Cardiac fibroblast (primary cell): ENCODE measurements at regions not wholly inside any gene's neighbourhood (a gene's known extent, or its start where the extent isn't known, plus 50 kb on each side); places are given as distances from the start of the nearest gene placed in this dataset.

Experiments
- DNase-seq, 2 donors: peaks; one replicate each; pipeline versions ENCODE4 v3.0.0 to v3.0.0-alpha.2; 2010; ENCODE audit warnings: low read depth in 2 of 2
- H3K4me3 ChIP-seq, 2 donors: replicated peaks in 1 of 2; 1 replicate in 1 of 2; 2 replicates in 1 of 2; pipeline ENCODE4 v1.5.1; 2011; ENCODE audit warnings: low read depth in 2 of 2, low read length in 2 of 2, mild to moderate bottlenecking in 2 of 2, moderate library complexity in 1 of 2
- TF ChIP-seq, protein P1 (sequence below): IDR thresholded peaks from one replicate; pipeline ENCODE4 v1.5.1; 2011; ENCODE audit warnings: low read depth, mild to moderate bottlenecking, low read length, inconsistent platforms

DNA sequence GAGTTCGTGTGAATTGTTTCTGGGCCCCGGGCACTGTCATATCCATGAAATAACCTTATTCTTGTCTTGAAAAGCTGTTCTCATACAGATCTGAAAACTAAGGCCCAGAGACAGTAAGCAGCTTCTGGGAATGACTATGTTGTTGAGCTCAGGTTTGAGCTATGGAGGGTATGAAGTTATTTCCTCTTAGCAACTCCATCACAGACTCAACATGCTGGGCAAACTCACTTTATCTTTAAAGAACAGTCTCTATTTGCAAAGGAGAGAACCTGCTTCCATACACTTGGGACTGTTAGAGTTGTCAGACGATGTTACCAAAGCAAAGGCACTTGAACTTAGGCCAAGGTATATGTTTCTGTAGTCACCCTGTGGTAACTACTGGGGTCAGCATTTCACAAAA is 90.0 kb downstream of the GPR88 start:
- DNase-seq = peak in 1 of 2 donors; percentile 51
- H3K4me3 ChIP-seq = no peak overlapping the region

GRCh38 chr1:100628631-100629081 is 90.7 kb downstream of the GPR88 start:
- H3K4me3 ChIP-seq = no peak overlapping the region
- TF ChIP-seq, protein P1, sequence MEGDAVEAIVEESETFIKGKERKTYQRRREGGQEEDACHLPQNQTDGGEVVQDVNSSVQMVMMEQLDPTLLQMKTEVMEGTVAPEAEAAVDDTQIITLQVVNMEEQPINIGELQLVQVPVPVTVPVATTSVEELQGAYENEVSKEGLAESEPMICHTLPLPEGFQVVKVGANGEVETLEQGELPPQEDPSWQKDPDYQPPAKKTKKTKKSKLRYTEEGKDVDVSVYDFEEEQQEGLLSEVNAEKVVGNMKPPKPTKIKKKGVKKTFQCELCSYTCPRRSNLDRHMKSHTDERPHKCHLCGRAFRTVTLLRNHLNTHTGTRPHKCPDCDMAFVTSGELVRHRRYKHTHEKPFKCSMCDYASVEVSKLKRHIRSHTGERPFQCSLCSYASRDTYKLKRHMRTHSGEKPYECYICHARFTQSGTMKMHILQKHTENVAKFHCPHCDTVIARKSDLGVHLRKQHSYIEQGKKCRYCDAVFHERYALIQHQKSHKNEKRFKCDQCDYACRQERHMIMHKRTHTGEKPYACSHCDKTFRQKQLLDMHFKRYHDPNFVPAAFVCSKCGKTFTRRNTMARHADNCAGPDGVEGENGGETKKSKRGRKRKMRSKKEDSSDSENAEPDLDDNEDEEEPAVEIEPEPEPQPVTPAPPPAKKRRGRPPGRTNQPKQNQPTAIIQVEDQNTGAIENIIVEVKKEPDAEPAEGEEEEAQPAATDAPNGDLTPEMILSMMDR = no peak
- DNase-seq = peak in 1 of 2 donors; percentile 48

More for the DNA sequence above, 90.0 kb downstream of the GPR88 start:
- TF ChIP-seq, protein P1 = no peak

- TF ChIP-seq, protein P1 = no peak
- DNase-seq = peak in 1 of 2 donors; percentile 79
- H3K4me3 ChIP-seq = no peak overlapping the region
Measured at GRCh38 chr1:100629391-100629790, 90.2 kb upstream of the VCAM1 start.

GRCh38 chr1:100631015-100631551 is 88.5 kb upstream of the VCAM1 start:
- H3K4me3 ChIP-seq = no peak overlapping the region
- TF ChIP-seq, protein P1 = no peak
- DNase-seq = peak; percentile 72 to 89

DNA sequence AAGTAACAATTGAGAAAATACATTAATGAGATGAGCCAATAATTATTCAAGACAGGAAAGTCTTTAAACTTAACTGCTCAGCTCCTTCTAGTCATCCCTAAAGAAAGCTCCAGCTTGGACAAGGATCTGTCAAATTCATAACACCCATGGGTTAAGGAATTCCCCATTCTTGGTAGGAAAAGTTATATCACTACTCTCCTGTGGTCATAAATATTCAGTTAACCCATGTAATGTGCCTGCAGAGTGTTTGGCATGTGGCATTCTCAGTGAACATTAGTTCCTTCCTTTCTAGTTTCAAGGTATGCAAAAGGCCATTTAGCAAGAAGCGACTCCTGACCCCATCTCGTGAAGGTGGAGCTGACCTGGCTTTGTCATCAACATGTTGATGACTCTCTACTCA is 76.7 kb upstream of the VCAM1 start:
- H3K4me3 ChIP-seq = no peak overlapping the region
- TF ChIP-seq, protein P1 = no peak
- no peak for DNase-seq

DNA sequence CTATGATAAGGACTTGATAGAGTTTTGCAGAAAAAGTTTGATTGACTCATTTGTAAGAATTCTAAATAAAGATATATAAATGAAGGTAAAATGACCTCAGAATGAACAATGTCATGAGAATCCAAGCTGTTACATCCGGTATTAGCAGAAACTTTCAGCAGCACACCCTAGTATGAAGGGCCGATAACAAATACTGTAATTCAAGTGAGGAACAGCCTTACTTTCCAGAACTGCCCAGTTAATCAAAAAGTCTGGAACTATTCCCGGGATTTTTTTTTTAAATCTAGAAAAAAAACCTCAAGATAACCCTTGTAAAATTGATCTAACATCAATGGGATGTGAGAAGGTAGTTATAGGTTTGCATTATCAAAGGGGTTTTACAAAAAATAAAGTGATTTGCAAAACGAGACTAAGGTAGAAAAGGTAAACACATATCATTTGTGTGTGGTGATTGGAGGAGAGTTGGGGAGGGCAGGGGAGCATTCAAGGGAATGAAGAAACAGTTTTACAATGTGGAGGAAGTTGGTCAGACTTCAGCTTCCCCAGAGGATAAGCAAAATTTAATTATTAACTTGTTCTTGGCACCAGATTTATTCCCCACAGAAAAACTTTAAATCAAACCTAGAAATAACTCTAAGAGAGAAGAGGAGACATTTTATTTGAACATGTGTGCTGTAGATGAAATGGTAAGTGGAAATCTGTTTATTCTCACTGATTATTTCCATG is 75.9 kb upstream of the VCAM1 start:
- TF ChIP-seq, protein P1 = no peak
- no peak overlapping the region for H3K4me3 ChIP-seq
- peak; percentile 62 to 81 for DNase-seq
